Hepatocyte (in vitro differentiated cells): ENCODE measurements at regions not wholly inside any gene's neighbourhood (a gene's known extent, or its start where the extent isn't known, plus 50 kb on each side); places are given as distances from the start of the nearest gene placed in this dataset.

Experiments
- DNase-seq: peaks from one replicate; pipeline ENCODE4 v3.0.0-alpha.2; 2016; ENCODE audit warnings: low spot score
- H2AFZ ChIP-seq: fragments of 200-600 bp; sonication (generic); 2 replicates; pipeline ENCODE4 v1.6.0; 2016; ENCODE audit warnings: antibody characterized with exemption, mild to moderate bottlenecking
- H3K27ac ChIP-seq: fragments of 200-600 bp; sonication (generic); 2 replicates; pipeline ENCODE4 v1.5.1; 2016; ENCODE audit warnings: mild to moderate bottlenecking
- H3K27me3 ChIP-seq: fragments of 200-600 bp; sonication (generic); 2 replicates; pipeline ENCODE4 v1.6.1; 2016
- H3K36me3 ChIP-seq: fragments of 200-600 bp; sonication (generic); replicated peaks from 2 replicates; pipeline ENCODE4 v1.5.1; 2016; ENCODE audit warnings: low read depth; ENCODE audit not compliant: insufficient read depth
- H3K4me1 ChIP-seq: fragments of 200-600 bp; sonication (generic); 2 replicates; pipeline ENCODE4 v1.5.1; 2016; ENCODE audit warnings: mild to moderate bottlenecking, moderate library complexity; ENCODE audit not compliant: insufficient read depth
- H3K4me2 ChIP-seq: fragments of 200-600 bp; sonication (generic); 2 replicates; pipeline ENCODE4 v1.6.0; 2016
- H3K4me3 ChIP-seq: fragments of 200-600 bp; sonication (generic); 2 replicates; pipeline ENCODE4 v1.5.1; 2016; ENCODE audit warnings: mild to moderate bottlenecking
- H3K79me2 ChIP-seq: fragments of 200-600 bp; sonication (generic); 2 replicates; pipeline ENCODE4 v1.6.0; 2017; ENCODE audit warnings: mild to moderate bottlenecking
- H3K9me2 ChIP-seq: fragments of 200-600 bp; sonication (generic); replicated peaks from 2 replicates; pipeline ENCODE4 v1.6.0; 2017; ENCODE audit warnings: mild to moderate bottlenecking; ENCODE audit not compliant: insufficient read depth
- H3K9me3 ChIP-seq: fragments of 200-600 bp; sonication (generic); 2 replicates; pipeline ENCODE4 v1.5.1; 2016; ENCODE audit warnings: low read depth, mild to moderate bottlenecking
- H4K20me1 ChIP-seq: fragments of 200-600 bp; sonication (generic); 2 replicates; pipeline ENCODE4 v1.6.0; 2016; ENCODE audit warnings: mild to moderate bottlenecking; ENCODE audit not compliant: insufficient read depth, poor library complexity, severe bottlenecking
- CTCF ChIP-seq: fragments of 200-600 bp; sonication (generic); IDR thresholded peaks from 2 replicates; pipeline ENCODE4 v1.5.1; 2016; ENCODE audit warnings: antibody characterized with exemption, mild to moderate bottlenecking; ENCODE audit not compliant: poor library complexity
- EZH2 ChIP-seq: fragments of 200-600 bp; sonication (generic); IDR thresholded peaks from 2 replicates; pipeline ENCODE4 v1.6.1; 2016; ENCODE audit warnings: antibody characterized with exemption, mild to moderate bottlenecking, borderline replicate concordance
- EZH2phosphoT487 ChIP-seq: fragments of 200-600 bp; sonication (generic); IDR thresholded peaks from one replicate; pipeline ENCODE4 v1.6.1; 2018; ENCODE audit warnings: antibody characterized with exemption, mild to moderate bottlenecking, low read depth, moderate library complexity; ENCODE audit not compliant: unreplicated experiment, severe bottlenecking
- WGBS: methylation state at CpG from one replicate; pipeline ENCODE4 v1.1.6; 2016; ENCODE audit warnings: low lambda C conversion rate; ENCODE audit errors: missing lambda C conversion rate; 5-methylcytosine and 5-hydroxymethylcytosine counted together

- TF ChIP-seq CTCF, result no peak
- no peak for TF ChIP-seq EZH2phosphoT487
- no peak for TF ChIP-seq EZH2
- DNase-seq, result no peak
- Histone ChIP-seq H3K4me2 (no peak overlapping the region), H3K4me3 (no peak overlapping the region), H3K36me3 (no peaks in the 10 kb centered on the region), H3K27me3 (no peaks in the 10 kb centered on the region), H3K9me2 (no peaks in the 10 kb centered on the region), H3K9me3 (no peaks in the 10 kb centered on the region), H3K27ac (no peak overlapping the region), H3K79me2 (no peaks in the 10 kb centered on the region), H2AFZ (no peak overlapping the region), H4K20me1 (no peaks in the 10 kb centered on the region), H3K4me1 (peaks cover 6% of the 10 kb centered on the region)
- 100% methylated on average over 1 of the region's 1 CpG for WGBS
Observed at GRCh38 chr1:115196296-115196695, 107.0 kb upstream of the TSPAN2 start.

GRCh38 chr1:115194506-115194905, 105.2 kb upstream of the TSPAN2 start:
- WGBS, result 28% methylated on average over 2 of the region's 2 CpGs
- Histone ChIP-seq H3K9me2 (no peaks in the 10 kb centered on the region), H3K27ac (no peak overlapping the region), H4K20me1 (no peaks in the 10 kb centered on the region), H3K4me1 (peaks cover 18% of the 10 kb centered on the region), H3K36me3 (no peaks in the 10 kb centered on the region), H3K9me3 (no peaks in the 10 kb centered on the region), H3K4me3 (no peak overlapping the region), H2AFZ (no peak overlapping the region), H3K79me2 (no peaks in the 10 kb centered on the region), H3K27me3 (no peaks in the 10 kb centered on the region), H3K4me2 (no peak overlapping the region)
- no peak for DNase-seq
- TF ChIP-seq EZH2 (no peak), EZH2phosphoT487 (no peak), CTCF (no peak)

- 71% methylated on average over 3 of the region's 3 CpGs for WGBS
- H3K9me3 ChIP-seq, result no peaks in the 10 kb centered on the region
- TF ChIP-seq EZH2 (no peak), CTCF (no peak), EZH2phosphoT487 (no peak)
Observed at GRCh38 chr1:115193046-115193828, 103.9 kb upstream of the TSPAN2 start.

More at GRCh38 chr1:115193046-115193828, 103.9 kb upstream of the TSPAN2 start:
- no peaks in the 10 kb centered on the region for H3K27me3 ChIP-seq
- no peaks in the 10 kb centered on the region for H3K79me2 ChIP-seq
- no peak overlapping the region for H3K27ac ChIP-seq
- H3K9me2 ChIP-seq, result no peaks in the 10 kb centered on the region
- H4K20me1 ChIP-seq, result no peaks in the 10 kb centered on the region
- H3K4me2 ChIP-seq, result no peak overlapping the region
- H3K4me1 ChIP-seq, result peaks cover 26% of the 10 kb centered on the region
- H3K4me3 ChIP-seq, result no peak overlapping the region
- DNase-seq, result no peak
- no peaks in the 10 kb centered on the region for H3K36me3 ChIP-seq
- H2AFZ ChIP-seq, result no peak overlapping the region
